ENCODE measurements at regions not wholly inside any gene's neighbourhood (a gene's known extent, or its start where the extent isn't known, plus 50 kb on each side); places are given as distances from the start of the nearest gene placed in this dataset.

DNA sequence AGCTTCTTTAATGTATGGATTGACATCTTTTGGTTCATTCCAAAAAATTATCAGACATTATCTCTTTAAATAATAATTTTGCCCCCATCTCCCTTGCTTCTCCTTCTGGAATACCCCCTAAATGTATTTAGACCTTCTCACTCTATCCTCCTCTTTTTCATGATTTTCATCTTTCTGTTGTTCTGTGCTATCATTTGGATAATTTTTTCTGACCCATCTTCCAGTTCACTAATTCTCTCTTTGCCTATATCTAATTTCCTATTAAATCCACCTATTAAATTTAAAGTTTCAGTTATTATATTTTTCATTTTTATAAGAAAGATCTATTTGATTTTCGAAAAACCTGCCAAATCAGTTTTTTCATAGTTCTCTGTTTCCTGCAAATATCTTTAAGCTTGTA lies 67.8 kb upstream of the ODC1 start:
- TF ChIP-seq, protein P1, sequence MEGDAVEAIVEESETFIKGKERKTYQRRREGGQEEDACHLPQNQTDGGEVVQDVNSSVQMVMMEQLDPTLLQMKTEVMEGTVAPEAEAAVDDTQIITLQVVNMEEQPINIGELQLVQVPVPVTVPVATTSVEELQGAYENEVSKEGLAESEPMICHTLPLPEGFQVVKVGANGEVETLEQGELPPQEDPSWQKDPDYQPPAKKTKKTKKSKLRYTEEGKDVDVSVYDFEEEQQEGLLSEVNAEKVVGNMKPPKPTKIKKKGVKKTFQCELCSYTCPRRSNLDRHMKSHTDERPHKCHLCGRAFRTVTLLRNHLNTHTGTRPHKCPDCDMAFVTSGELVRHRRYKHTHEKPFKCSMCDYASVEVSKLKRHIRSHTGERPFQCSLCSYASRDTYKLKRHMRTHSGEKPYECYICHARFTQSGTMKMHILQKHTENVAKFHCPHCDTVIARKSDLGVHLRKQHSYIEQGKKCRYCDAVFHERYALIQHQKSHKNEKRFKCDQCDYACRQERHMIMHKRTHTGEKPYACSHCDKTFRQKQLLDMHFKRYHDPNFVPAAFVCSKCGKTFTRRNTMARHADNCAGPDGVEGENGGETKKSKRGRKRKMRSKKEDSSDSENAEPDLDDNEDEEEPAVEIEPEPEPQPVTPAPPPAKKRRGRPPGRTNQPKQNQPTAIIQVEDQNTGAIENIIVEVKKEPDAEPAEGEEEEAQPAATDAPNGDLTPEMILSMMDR (conservative IDR thresholded peaks at IDR 0.05): no peak
- no peak for TF ChIP-seq EZH2 (IDR thresholded peaks at IDR 0.05; ENCODE audit: low read depth)
